H1 (cell line): ENCODE measurements at regions not wholly inside any gene's neighbourhood (a gene's known extent, or its start where the extent isn't known, plus 50 kb on each side); places are given as distances from the start of the nearest gene placed in this dataset.

ENCODE experiments used
- CTCF ChIA-PET: fragments of 300-600 bp; sonication (Branson Sonifier 250); formaldehyde crosslinking; loops from one replicate; lab custom pipeline; 2021; ENCODE audit not compliant: partially characterized antibody; lab: Charles Lee
- POLR2A ChIA-PET: fragments of 300-600 bp; sonication (Branson Sonifier 250); formaldehyde crosslinking; loops from one replicate; lab custom pipeline; 2021; ENCODE audit warnings: inconsistent platforms; ENCODE audit not compliant: partially characterized antibody; lab: Charles Lee
- DNase-seq, 2 experiments: peaks; one replicate each; pipeline versions ENCODE4 v3.0.0 to v3.0.0-alpha.2; 2010 to 2022; ENCODE audit warnings: low spot score in 2 of 2, low read depth in 1 of 2, mixed read lengths in 1 of 2
- FAIRE-seq: peaks from 2 replicates; lab custom pipeline; 2011; peaks lifted over from hg19 to GRCh38; lab: Jason Lieb, UNC
- H2AFZ ChIP-seq: 2 replicates; pipeline ENCODE4 v1.8.1; 2012; ENCODE audit warnings: low read length, inconsistent platforms
- H2AK5ac ChIP-seq: 2 replicates; pipeline ENCODE4 v1.6.1; 2013; ENCODE audit warnings: low read depth, low read length
- H2BK120ac ChIP-seq: replicated peaks from 2 replicates; pipeline ENCODE3; 2013; ENCODE audit warnings: low read depth, low read length, inconsistent platforms
- H2BK12ac ChIP-seq: 2 replicates; pipeline ENCODE4 v1.6.1; 2013; ENCODE audit warnings: low read depth, low read length
- H2BK15ac ChIP-seq: 2 replicates; pipeline ENCODE4 v1.6.1; 2013; ENCODE audit warnings: low read length
- H2BK20ac ChIP-seq: 2 replicates; pipeline ENCODE4 v1.6.1; 2013; ENCODE audit warnings: low read length
- H2BK5ac ChIP-seq: 2 replicates; pipeline ENCODE4 v1.6.1; 2013; ENCODE audit warnings: low read depth, low read length
- H3K14ac ChIP-seq: 2 replicates; pipeline ENCODE4 v1.6.1; 2013; ENCODE audit warnings: inconsistent platforms; ENCODE audit not compliant: insufficient read length
- H3K18ac ChIP-seq: 2 replicates; pipeline ENCODE4 v1.6.1; 2013; ENCODE audit warnings: low read length; ENCODE audit errors: extremely low read depth
- H3K23ac ChIP-seq: 2 replicates; pipeline ENCODE4 v1.6.1; 2013; ENCODE audit warnings: inconsistent platforms; ENCODE audit not compliant: insufficient read length
- H3K23me2 ChIP-seq: 2 replicates; pipeline ENCODE4 v1.6.1; 2013; ENCODE audit warnings: low read depth, low read length
- H3K27ac ChIP-seq: 2 replicates; pipeline ENCODE4 v1.6.1; 2011; ENCODE audit warnings: low read depth, low read length, inconsistent platforms
- H3K27me3 ChIP-seq, 4 experiments: replicated peaks in 1 of 4; 1 replicate in 1 of 4; 2 replicates in 3 of 4; pipeline versions ENCODE4 v1.6.1 to v1.8.1; 2011 to 2013; ENCODE audit warnings: low read length in 3 of 4, mild to moderate bottlenecking in 3 of 4, inconsistent platforms in 2 of 4, mixed read lengths in 2 of 4, moderate library complexity in 1 of 4; ENCODE audit not compliant: control insufficient read depth in 3 of 4, insufficient read depth in 3 of 4; ENCODE audit errors: extremely low read depth in 1 of 4
- H3K36me3 ChIP-seq, 4 experiments: 2 replicates each; pipeline versions ENCODE4 v1.6.1 to v1.8.1; 2011 to 2013; ENCODE audit warnings: mild to moderate bottlenecking in 4 of 4, low read length in 3 of 4, moderate library complexity in 2 of 4, control low read depth in 1 of 4, inconsistent platforms in 1 of 4; ENCODE audit not compliant: insufficient read depth in 4 of 4, control insufficient read depth in 2 of 4
- H3K4ac ChIP-seq: replicated peaks from 2 replicates; pipeline ENCODE3; 2013; ENCODE audit warnings: low read length, low read depth, mixed read lengths, inconsistent platforms; ENCODE audit not compliant: insufficient read length
- H3K4me1 ChIP-seq, 4 experiments: replicated peaks in 1 of 4; 1 replicate in 1 of 4; 2 replicates in 3 of 4; pipeline versions ENCODE4 v1.6.1 to v1.8.1; 2011 to 2013; ENCODE audit warnings: low read length in 3 of 4, inconsistent platforms in 2 of 4, mixed read lengths in 1 of 4; ENCODE audit not compliant: insufficient read depth in 4 of 4, control insufficient read depth in 3 of 4
- H3K4me2 ChIP-seq, 2 experiments: 2 replicates each; pipeline versions ENCODE4 v1.6.1 to v1.8.1; 2011 to 2013; ENCODE audit warnings: low read depth in 2 of 2, low read length in 2 of 2, control low read depth in 1 of 2, inconsistent platforms in 1 of 2, mild to moderate bottlenecking in 1 of 2; ENCODE audit not compliant: insufficient read depth in 1 of 2
- H3K4me3 ChIP-seq, 4 experiments: fragments of 200-600, 300-600 bp in 1 of 4; sonication (generic), shearing (Covaris generic), sonication (Bioruptor Twin) in 1 of 4; 2 replicates each; pipeline versions ENCODE4 v1.5.1 to v1.8.1; 2011 to 2016; ENCODE audit warnings: low read length in 4 of 4, low read depth in 3 of 4, control low read depth in 2 of 4, inconsistent platforms in 2 of 4, mild to moderate bottlenecking in 2 of 4, mixed read lengths in 1 of 4, moderate library complexity in 1 of 4; ENCODE audit not compliant: insufficient read depth in 2 of 4; ENCODE audit errors: extremely low read depth in 1 of 4
- H3K56ac ChIP-seq: replicated peaks from 2 replicates; pipeline ENCODE3; 2013; ENCODE audit warnings: low read depth, mild to moderate bottlenecking, mixed read lengths, low read length, inconsistent platforms; ENCODE audit not compliant: insufficient read length
- H3K79me1 ChIP-seq: 2 replicates; pipeline ENCODE4 v1.6.1; 2013; ENCODE audit warnings: low read depth, low read length, control low read depth
- H3K79me2 ChIP-seq, 2 experiments: 2 replicates each; pipeline versions ENCODE4 v1.6.1 to v1.8.1; 2012 to 2013; ENCODE audit warnings: low read length in 2 of 2, mild to moderate bottlenecking in 2 of 2, inconsistent platforms in 1 of 2; ENCODE audit not compliant: insufficient read depth in 2 of 2, control insufficient read depth in 1 of 2
- H3K9ac ChIP-seq, 4 experiments: replicated peaks in 1 of 4; 1 replicate in 1 of 4; 2 replicates in 3 of 4; pipeline versions ENCODE4 v1.6.1 to v1.8.1; 2011 to 2013; ENCODE audit warnings: low read depth in 3 of 4, low read length in 3 of 4, control low read depth in 2 of 4, mild to moderate bottlenecking in 2 of 4, moderate library complexity in 2 of 4, inconsistent platforms in 1 of 4; ENCODE audit errors: extremely low read depth in 1 of 4
- H3K9me3 ChIP-seq, 2 experiments: 2 replicates each; pipeline versions ENCODE4 v1.6.1 to v1.8.1; 2012 to 2013; ENCODE audit warnings: mild to moderate bottlenecking in 2 of 2, moderate library complexity in 2 of 2, control low read depth in 1 of 2, inconsistent platforms in 1 of 2, low read depth in 1 of 2, low read length in 1 of 2, mixed read lengths in 1 of 2; ENCODE audit not compliant: insufficient read depth in 2 of 2
- H4K20me1 ChIP-seq, 2 experiments: replicated peaks in 1 of 2; 2 replicates each; pipeline versions ENCODE3 to v1.8.1; 2011 to 2013; ENCODE audit warnings: inconsistent platforms in 2 of 2, low read length in 2 of 2, mild to moderate bottlenecking in 1 of 2; ENCODE audit not compliant: insufficient read depth in 2 of 2, control insufficient read depth in 1 of 2
- H4K5ac ChIP-seq: 2 replicates; pipeline ENCODE4 v1.6.1; 2013; ENCODE audit warnings: low read length, low read depth, mixed read lengths, inconsistent platforms; ENCODE audit not compliant: insufficient read length
- H4K8ac ChIP-seq: 2 replicates; pipeline ENCODE4 v1.8.0; 2013; ENCODE audit warnings: mild to moderate bottlenecking, moderate library complexity, low read length, inconsistent platforms; ENCODE audit not compliant: insufficient read depth; ENCODE audit errors: extremely low read depth
- H4K91ac ChIP-seq: replicated peaks from 2 replicates; pipeline ENCODE3; 2013; ENCODE audit warnings: low read length, mixed read lengths, inconsistent platforms; ENCODE audit not compliant: insufficient read length
- BRCA1 ChIP-seq: IDR thresholded peaks from 2 replicates; pipeline ENCODE4 v1.6.1; 2012; ENCODE audit warnings: low read depth, low read length, improper control_type of control experiment
- CBX5 ChIP-seq: fragments of 300-800, 300-1000 bp; sonication (generic); IDR thresholded peaks from 2 replicates; pipeline ENCODE4 v1.7.1; 2016; ENCODE audit warnings: antibody characterized with exemption, low read length, low read depth
- POLR2A ChIP-seq, 2 experiments: IDR thresholded peaks; 1 replicate in 1 of 2; 2 replicates in 1 of 2; pipeline ENCODE4 v1.6.1; 2011; ENCODE audit warnings: low read depth in 2 of 2, low read length in 2 of 2, mild to moderate bottlenecking in 2 of 2; ENCODE audit errors: control extremely low read depth in 1 of 2
- POLR2AphosphoS5 ChIP-seq: IDR thresholded peaks from 2 replicates; pipeline ENCODE4 v1.6.1; 2011; ENCODE audit warnings: low read depth, low read length
- RFX5 ChIP-seq: IDR thresholded peaks from 2 replicates; pipeline ENCODE4 v1.6.1; 2011; ENCODE audit warnings: low read depth, low read length, improper control_type of control experiment, borderline replicate concordance
- SUZ12 ChIP-seq: fragments of 200-600 bp; sonication (generic); IDR thresholded peaks from 2 replicates; pipeline ENCODE4 v1.6.1; 2012; ENCODE audit warnings: mild to moderate bottlenecking, inconsistent platforms, low read length, moderate library complexity, mixed read lengths
- ZNF274 ChIP-seq: IDR thresholded peaks from 2 replicates; pipeline ENCODE4 v1.7.0; 2012; ENCODE audit warnings: low read length, borderline replicate concordance; ENCODE audit errors: extremely low read depth
- WGBS, 2 experiments: shearing (Covaris generic) in 1 of 2; methylation state at CpG; one replicate each; pipeline versions ENCODE4 v1.1.6 to v1.1.7; 2013 to 2015; ENCODE audit warnings: low lambda C conversion rate in 2 of 2, mixed read lengths in 2 of 2, inconsistent platforms in 1 of 2, low coverage in 1 of 2, missing lambda C conversion rate in 1 of 2; ENCODE audit not compliant: insufficient replicate concordance in 2 of 2, insufficient coverage in 1 of 2, insufficient read length in 1 of 2; ENCODE audit errors: extremely low coverage in 1 of 2, missing lambda C conversion rate in 1 of 2; 5-methylcytosine and 5-hydroxymethylcytosine counted together

DNA sequence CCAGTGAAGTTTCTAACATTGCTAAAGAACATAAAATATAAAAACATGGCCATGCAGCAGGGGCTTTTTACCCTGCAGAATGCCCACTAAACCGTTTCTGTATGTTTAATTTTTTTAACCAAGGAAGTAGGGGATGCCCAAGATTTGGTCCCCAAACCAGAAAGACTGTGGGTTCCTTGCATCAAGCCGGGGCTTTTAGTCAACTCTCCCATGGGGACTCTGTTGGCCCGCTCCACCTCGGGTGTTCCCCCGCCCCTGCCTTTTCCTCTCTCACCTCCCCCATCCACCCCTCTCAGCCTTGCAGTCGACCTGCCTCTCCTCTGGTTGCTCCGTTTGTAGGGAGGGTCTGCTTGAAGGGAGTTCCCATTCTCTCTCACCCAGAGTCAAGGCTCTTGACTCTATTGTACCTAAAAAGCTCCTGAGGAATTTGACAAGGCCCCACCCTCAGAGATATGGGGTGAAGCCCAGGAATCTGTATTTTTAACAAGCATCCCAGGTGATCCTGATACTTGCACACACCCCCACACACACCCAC, 117.5 kb downstream of the TOMM20 start:
- Histone ChIP-seq H4K91ac (no peak overlapping the region), H2AFZ (no peak overlapping the region), H2BK15ac (no peak overlapping the region), H3K4ac (no peak overlapping the region), H2BK120ac (no peak overlapping the region), H4K8ac (no peak overlapping the region; the same call in 1 of the 2 replicates), H3K9ac (no peak overlapping the region), H3K23me2 (no peaks in the 10 kb centered on the region), H2BK5ac (no peak overlapping the region), H3K4me3 (no peak overlapping the region), H3K27ac (no peak overlapping the region), H3K27me3 (no peaks in the 10 kb centered on the region), H2BK12ac (no peak overlapping the region), H3K23ac (no peak overlapping the region), H3K4me1 (peaks cover 0 to 3% (median 0%) of the 10 kb centered on the region in 4 experiments; a peak in 2 of 7 replicates), H3K79me2 (no peaks in the 10 kb centered on the region), H3K18ac (no peak overlapping the region), H2AK5ac (no peak overlapping the region), H3K14ac (no peak overlapping the region), H3K79me1 (no peaks in the 10 kb centered on the region), H3K9me3 (peaks cover 0 to 9% of the 10 kb centered on the region in 2 experiments; a peak in 1 of 4 replicates), H3K56ac (no peak overlapping the region), H3K36me3 (no peaks in the 10 kb centered on the region), H3K4me2 (no peak overlapping the region), H2BK20ac (0 out of 2 replicates have a peak overlapping the region, but pooled peaks have one; percentile 10), H4K20me1 (no peaks in the 10 kb centered on the region), H4K5ac (no peak overlapping the region)
- DNase-seq (no peak), FAIRE-seq (no peak)
- POLR2A ChIA-PET: interaction anchor here (1.2 kb wide), 1 partner anchor 40 kb away, joined by 4 read pairs; no protein-coding TSS in a partner anchor
- CTCF ChIA-PET: interaction anchor here (0.8 kb wide), 1 partner anchor 512 kb away, joined by 5 read pairs; no protein-coding TSS in a partner anchor
- 90% methylated on average over 7 of the region's 7 CpGs; no CpG with 5 or more reads in 1 of the 2 experiments for WGBS, 2 experiments
- no peak for TF ChIP-seq BRCA1
- no peak for TF ChIP-seq RFX5
- no peak for TF ChIP-seq ZNF274
- TF ChIP-seq POLR2AphosphoS5: no peak
- no peak for TF ChIP-seq CBX5
- no peak for TF ChIP-seq POLR2A (IDR thresholded peaks at IDR 0.05; ENCODE audit: control extremely low read depth in 1 of 2, low read depth in 2 of 2, low read length in 2 of 2)
- TF ChIP-seq SUZ12: no peak
